ENCODE measurements at regions not wholly inside any gene's neighbourhood (a gene's known extent, or its start where the extent isn't known, plus 50 kb on each side); places are given as distances from the start of the nearest gene placed in this dataset.
"Not testable (repeated sequence)": the region's sequence is repeated elsewhere in the genome, so short reads cannot be mapped to it uniquely, and the experiment has no call there.

- no peak for DNase-seq
- Histone ChIP-seq H3K4me3 (no peak overlapping the region), H3K27me3 (no peaks in the 10 kb centered on the region), H3K9me3 (no peaks in the 10 kb centered on the region), H3K27ac (no peak overlapping the region), H3K4me1 (no peaks in the 10 kb centered on the region), H3K36me3 (no peaks in the 10 kb centered on the region)
- no peak for TF ChIP-seq POLR2A (IDR thresholded peaks at IDR 0.05)
- TF ChIP-seq, protein P1, sequence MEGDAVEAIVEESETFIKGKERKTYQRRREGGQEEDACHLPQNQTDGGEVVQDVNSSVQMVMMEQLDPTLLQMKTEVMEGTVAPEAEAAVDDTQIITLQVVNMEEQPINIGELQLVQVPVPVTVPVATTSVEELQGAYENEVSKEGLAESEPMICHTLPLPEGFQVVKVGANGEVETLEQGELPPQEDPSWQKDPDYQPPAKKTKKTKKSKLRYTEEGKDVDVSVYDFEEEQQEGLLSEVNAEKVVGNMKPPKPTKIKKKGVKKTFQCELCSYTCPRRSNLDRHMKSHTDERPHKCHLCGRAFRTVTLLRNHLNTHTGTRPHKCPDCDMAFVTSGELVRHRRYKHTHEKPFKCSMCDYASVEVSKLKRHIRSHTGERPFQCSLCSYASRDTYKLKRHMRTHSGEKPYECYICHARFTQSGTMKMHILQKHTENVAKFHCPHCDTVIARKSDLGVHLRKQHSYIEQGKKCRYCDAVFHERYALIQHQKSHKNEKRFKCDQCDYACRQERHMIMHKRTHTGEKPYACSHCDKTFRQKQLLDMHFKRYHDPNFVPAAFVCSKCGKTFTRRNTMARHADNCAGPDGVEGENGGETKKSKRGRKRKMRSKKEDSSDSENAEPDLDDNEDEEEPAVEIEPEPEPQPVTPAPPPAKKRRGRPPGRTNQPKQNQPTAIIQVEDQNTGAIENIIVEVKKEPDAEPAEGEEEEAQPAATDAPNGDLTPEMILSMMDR (IDR thresholded peaks at IDR 0.05), result no peak
- no peak for ATAC-seq
- intact Hi-C loops (cut with DNase I), result no loop called here
- WGBS (ENCODE audit: insufficient coverage, low coverage, low lambda C conversion rate, missing lambda C conversion rate), result 53% methylated on average over 1 of the region's 2 CpGs
These were observed 117.2 kb downstream of the OTOR start for GRCh38 chr20:16865406-16865805.

GRCh38 chr20:16873124-16873523 is 125.0 kb downstream of the OTOR start:
- ATAC-seq; H3K9me3 ChIP-seq; DNase-seq; H3K36me3 ChIP-seq; H3K4me3 ChIP-seq; H3K27me3 ChIP-seq; intact Hi-C loops (cut with DNase I); H3K4me1 ChIP-seq; H3K27ac ChIP-seq: not testable (repeated sequence)
- 82% methylated on average over 4 of the region's 4 CpGs for WGBS (ENCODE audit: insufficient coverage, low coverage, low lambda C conversion rate, missing lambda C conversion rate)

DNA sequence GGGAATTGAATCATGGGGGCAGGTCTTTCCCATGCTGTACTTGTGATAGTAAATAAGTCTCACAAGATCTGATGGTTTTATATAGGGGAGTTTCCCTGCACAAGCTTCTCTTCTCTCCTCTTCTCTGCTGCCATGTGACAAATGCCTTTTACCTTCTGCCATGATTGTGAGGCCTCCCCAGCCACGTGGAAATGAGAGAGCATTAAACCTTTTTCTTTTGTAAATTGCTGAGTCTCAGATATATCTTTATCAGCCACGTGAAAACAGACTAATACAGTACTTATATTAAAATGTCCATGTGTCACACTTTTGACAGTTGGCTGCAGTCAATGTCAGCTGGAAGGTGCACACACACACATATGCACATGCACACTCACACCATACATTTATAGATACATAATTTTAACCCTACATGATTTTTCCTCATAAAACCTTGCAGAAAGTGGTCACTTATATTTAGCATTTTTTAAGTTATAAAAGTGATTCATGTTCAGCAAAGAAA is 128.9 kb downstream of the OTOR start:
- DNase-seq, result no peak
- Histone ChIP-seq H3K27me3 (no peaks in the 10 kb centered on the region), H3K36me3 (no peaks in the 10 kb centered on the region), H3K4me3 (no peak overlapping the region), H3K27ac (no peak overlapping the region), H3K4me1 (no peaks in the 10 kb centered on the region), H3K9me3 (no peaks in the 10 kb centered on the region)
- intact Hi-C loops (cut with DNase I), result no loop called here
- no peak for TF ChIP-seq POLR2A (IDR thresholded peaks at IDR 0.05)
- TF ChIP-seq, protein P1 (IDR thresholded peaks at IDR 0.05), result no peak
- ATAC-seq, result no peak
- WGBS (ENCODE audit: insufficient coverage, low coverage, low lambda C conversion rate, missing lambda C conversion rate), result 26% methylated on average over 2 of the region's 2 CpGs

DNA sequence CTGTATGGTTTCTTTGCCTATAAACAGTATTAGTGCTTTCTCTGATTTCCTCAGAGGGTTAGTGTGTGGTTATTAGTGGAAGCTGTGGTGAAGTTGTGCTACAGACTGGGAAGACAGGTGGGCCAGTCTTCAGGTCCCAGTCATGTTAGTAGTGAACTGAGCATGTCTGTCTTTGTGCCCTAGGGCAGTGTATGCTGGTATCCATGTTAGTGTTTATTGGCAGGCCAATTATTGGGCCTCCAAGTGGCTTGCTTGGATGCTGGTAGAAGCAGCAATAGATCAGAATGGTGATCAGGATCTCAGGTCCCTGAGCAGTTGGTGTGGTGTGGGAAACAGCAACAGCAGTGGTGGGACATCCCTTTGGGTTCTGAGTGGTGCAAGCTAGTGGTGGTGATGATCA is 137.6 kb downstream of the OTOR start:
- ATAC-seq, result no peak
- Histone ChIP-seq H3K4me3 (no peak overlapping the region), H3K27ac (no peak overlapping the region)

GRCh38 chr20:16898433-16898832 is 150.3 kb downstream of the OTOR start:
- Histone ChIP-seq H3K4me3 (no peak overlapping the region), H3K27me3 (no peaks in the 10 kb centered on the region), H3K9me3 (no peaks in the 10 kb centered on the region), H3K27ac (no peak overlapping the region), H3K4me1 (no peaks in the 10 kb centered on the region), H3K36me3 (no peaks in the 10 kb centered on the region)
- intact Hi-C loops (cut with DNase I), result no loop called here
- WGBS (ENCODE audit: insufficient coverage, low coverage, low lambda C conversion rate, missing lambda C conversion rate), result 81% methylated on average over 4 of the region's 4 CpGs
- TF ChIP-seq, protein P1 (IDR thresholded peaks at IDR 0.05), result no peak
- TF ChIP-seq POLR2A (IDR thresholded peaks at IDR 0.05), result no peak
- DNase-seq (no peak), ATAC-seq (peak in 2 of 4 donors; percentile 12 to 45)

More for the DNA sequence above, 137.6 kb downstream of the OTOR start:
- no peaks in the 10 kb centered on the region for H3K27me3 ChIP-seq
- DNase-seq, result no peak
- peaks cover 0 to 6% (median 0%) of the 10 kb centered on the region in 4 donors for H3K9me3 ChIP-seq
- no peaks in the 10 kb centered on the region for H3K36me3 ChIP-seq
- TF ChIP-seq, protein P1 (IDR thresholded peaks at IDR 0.05), result no peak
- no peak for TF ChIP-seq POLR2A (IDR thresholded peaks at IDR 0.05)
- intact Hi-C loops (cut with DNase I), result no loop called here
- no peaks in the 10 kb centered on the region for H3K4me1 ChIP-seq
